OCI-LY7 (cell line): ENCODE measurements at regions not wholly inside any gene's neighbourhood (a gene's known extent, or its start where the extent isn't known, plus 50 kb on each side); places are given as distances from the start of the nearest gene placed in this dataset.

Experiments
- EZH2phosphoT487 ChIP-seq: fragments of 200-600 bp; sonication (generic); IDR thresholded peaks from 2 replicates; pipeline ENCODE4 v1.6.1; 2018; ENCODE audit warnings: low read depth, borderline replicate concordance, mild to moderate bottlenecking, mixed run types, antibody characterized with exemption, low read length, moderate library complexity, mixed read lengths
- TF ChIP-seq, protein P1 (sequence below): fragments of 200-600 bp; sonication (generic); conservative IDR thresholded peaks from 2 replicates; pipeline ENCODE4 v1.5.1; 2014; ENCODE audit warnings: mild to moderate bottlenecking, antibody characterized with exemption, low read length, moderate library complexity, mixed read lengths

DNA sequence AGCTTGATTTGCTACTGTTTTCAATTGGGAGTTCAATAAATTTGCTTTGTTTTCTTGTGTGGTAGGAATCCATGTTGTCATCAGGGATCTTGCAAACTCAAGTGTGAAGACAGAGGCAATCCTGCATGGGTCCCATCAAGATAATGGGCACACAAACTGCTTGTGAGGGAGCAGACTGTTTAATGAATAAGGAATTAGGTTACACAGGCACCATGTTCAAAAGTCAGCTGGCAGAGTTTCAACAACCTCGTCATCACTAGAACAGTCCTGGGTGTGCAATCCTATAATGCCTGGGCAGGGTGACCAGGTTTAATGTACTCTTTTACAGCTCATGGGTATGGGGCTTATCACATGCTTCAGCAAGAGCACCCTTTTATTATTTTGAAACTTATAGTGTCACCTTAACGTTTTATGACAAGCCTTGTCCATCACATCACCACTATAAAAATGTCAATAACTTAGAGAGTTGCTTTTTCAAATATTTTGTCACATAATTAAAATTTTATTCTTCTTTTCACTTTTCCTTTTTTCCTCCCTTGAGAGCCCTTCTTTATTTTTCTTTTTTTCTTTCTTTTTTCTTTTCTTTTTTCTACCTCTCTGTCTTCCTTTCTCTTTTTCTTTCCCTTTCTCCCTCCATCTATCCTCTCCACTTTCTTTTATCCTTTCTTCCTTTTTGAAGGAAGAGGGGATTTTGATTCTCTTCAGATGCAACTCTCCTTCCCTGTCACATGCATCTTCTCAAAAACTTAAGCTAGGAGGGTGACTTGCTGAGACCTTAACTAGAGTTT lies 252.2 kb upstream of the ATP2B1 start:
- TF ChIP-seq, protein P1, sequence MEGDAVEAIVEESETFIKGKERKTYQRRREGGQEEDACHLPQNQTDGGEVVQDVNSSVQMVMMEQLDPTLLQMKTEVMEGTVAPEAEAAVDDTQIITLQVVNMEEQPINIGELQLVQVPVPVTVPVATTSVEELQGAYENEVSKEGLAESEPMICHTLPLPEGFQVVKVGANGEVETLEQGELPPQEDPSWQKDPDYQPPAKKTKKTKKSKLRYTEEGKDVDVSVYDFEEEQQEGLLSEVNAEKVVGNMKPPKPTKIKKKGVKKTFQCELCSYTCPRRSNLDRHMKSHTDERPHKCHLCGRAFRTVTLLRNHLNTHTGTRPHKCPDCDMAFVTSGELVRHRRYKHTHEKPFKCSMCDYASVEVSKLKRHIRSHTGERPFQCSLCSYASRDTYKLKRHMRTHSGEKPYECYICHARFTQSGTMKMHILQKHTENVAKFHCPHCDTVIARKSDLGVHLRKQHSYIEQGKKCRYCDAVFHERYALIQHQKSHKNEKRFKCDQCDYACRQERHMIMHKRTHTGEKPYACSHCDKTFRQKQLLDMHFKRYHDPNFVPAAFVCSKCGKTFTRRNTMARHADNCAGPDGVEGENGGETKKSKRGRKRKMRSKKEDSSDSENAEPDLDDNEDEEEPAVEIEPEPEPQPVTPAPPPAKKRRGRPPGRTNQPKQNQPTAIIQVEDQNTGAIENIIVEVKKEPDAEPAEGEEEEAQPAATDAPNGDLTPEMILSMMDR, result no peak
- TF ChIP-seq EZH2phosphoT487, result no peak
